Tibial artery (tissue), 4 donors: ENCODE measurements at regions not wholly inside any gene's neighbourhood (a gene's known extent, or its start where the extent isn't known, plus 50 kb on each side); places are given as distances from the start of the nearest gene placed in this dataset.

ENCODE experiments used
- DNase-seq, 2 donors: peaks; one replicate each; pipeline ENCODE4 v3.0.0-alpha.2; 2019
- H3K27ac ChIP-seq, 2 donors: fragments of 200-600 bp; sonication (generic) in 1 of 2; 1 replicate in 1 of 2; 2 replicates in 1 of 2; pipeline ENCODE4 v1.5.1; 2018 to 2019; ENCODE audit warnings: mild to moderate bottlenecking in 1 of 2
- H3K27me3 ChIP-seq, 2 donors: fragments of 200-600 bp; sonication (generic) in 1 of 2; one replicate each; pipeline versions ENCODE4 v1.5.1 to v1.6.0; 2016 to 2019
- H3K36me3 ChIP-seq, 3 donors: fragments of 200-600 bp; sonication (generic) in 2 of 3; one replicate each; pipeline ENCODE4 v1.5.1; 2016 to 2019; ENCODE audit warnings: mild to moderate bottlenecking in 2 of 3
- H3K4me1 ChIP-seq, 4 donors: fragments of 200-600 bp; sonication (generic) in 2 of 4; 1 replicate in 3 of 4; 2 replicates in 1 of 4; pipeline ENCODE4 v1.5.1; 2016 to 2019
- H3K4me3 ChIP-seq, 2 donors: fragments of 200-600 bp; sonication (generic) in 1 of 2; 1 replicate in 1 of 2; 2 replicates in 1 of 2; pipeline ENCODE4 v1.5.1; 2018 to 2019; ENCODE audit warnings: mild to moderate bottlenecking in 2 of 2
- H3K9me3 ChIP-seq, 3 donors: fragments of 200-600 bp; sonication (generic) in 1 of 3; one replicate each; pipeline ENCODE4 v1.5.1; 2016 to 2019
- intact Hi-C: fragments of 100-400 bp; cut with DNase I; formaldehyde crosslinking; loops from one replicate; pipeline ENCODE4 v1.15.0; 2023; ENCODE audit warnings: low total_unique reads
- TF ChIP-seq, protein P1 (sequence below), 2 experiments: fragments of 200-600 bp in 1 of 2; fragments of 450-650 bp in 1 of 2; IDR thresholded peaks; one replicate each; pipeline ENCODE4 v1.5.1; 2017 to 2019; ENCODE audit warnings: antibody characterized with exemption in 2 of 2, mild to moderate bottlenecking in 1 of 2, moderate library complexity in 1 of 2

DNA sequence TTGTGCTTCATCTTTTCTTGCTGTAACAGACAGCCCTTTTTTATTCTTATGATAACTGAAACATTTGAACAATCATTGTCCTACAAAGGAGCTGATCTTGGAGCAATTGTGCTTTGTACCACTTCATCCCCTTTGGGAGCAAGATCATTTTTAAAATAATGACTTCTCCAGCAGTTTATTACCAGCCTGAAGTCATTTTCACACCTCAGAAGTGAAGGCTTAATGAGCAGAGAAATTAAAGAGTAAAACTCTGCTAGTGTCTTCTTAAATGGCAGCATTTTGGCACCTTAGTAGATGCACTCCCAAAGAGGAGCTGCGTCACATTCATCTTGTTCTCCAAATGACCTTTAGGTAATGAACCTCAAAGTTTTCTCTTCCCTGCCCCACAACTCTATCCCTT lies 439.6 kb upstream of the CAMK1G start:
- no peak for DNase-seq
- TF ChIP-seq, protein P1, sequence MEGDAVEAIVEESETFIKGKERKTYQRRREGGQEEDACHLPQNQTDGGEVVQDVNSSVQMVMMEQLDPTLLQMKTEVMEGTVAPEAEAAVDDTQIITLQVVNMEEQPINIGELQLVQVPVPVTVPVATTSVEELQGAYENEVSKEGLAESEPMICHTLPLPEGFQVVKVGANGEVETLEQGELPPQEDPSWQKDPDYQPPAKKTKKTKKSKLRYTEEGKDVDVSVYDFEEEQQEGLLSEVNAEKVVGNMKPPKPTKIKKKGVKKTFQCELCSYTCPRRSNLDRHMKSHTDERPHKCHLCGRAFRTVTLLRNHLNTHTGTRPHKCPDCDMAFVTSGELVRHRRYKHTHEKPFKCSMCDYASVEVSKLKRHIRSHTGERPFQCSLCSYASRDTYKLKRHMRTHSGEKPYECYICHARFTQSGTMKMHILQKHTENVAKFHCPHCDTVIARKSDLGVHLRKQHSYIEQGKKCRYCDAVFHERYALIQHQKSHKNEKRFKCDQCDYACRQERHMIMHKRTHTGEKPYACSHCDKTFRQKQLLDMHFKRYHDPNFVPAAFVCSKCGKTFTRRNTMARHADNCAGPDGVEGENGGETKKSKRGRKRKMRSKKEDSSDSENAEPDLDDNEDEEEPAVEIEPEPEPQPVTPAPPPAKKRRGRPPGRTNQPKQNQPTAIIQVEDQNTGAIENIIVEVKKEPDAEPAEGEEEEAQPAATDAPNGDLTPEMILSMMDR (IDR thresholded peaks at IDR 0.05) = no peak
- H3K27me3 ChIP-seq = no peaks in the 10 kb centered on the region
- H3K4me1 ChIP-seq = no peaks in the 10 kb centered on the region
- no peaks in the 10 kb centered on the region for H3K36me3 ChIP-seq
- no peak overlapping the region for H3K27ac ChIP-seq
- no peak overlapping the region for H3K4me3 ChIP-seq
- intact Hi-C loops = no loop called here
- no peaks in the 10 kb centered on the region for H3K9me3 ChIP-seq

DNA sequence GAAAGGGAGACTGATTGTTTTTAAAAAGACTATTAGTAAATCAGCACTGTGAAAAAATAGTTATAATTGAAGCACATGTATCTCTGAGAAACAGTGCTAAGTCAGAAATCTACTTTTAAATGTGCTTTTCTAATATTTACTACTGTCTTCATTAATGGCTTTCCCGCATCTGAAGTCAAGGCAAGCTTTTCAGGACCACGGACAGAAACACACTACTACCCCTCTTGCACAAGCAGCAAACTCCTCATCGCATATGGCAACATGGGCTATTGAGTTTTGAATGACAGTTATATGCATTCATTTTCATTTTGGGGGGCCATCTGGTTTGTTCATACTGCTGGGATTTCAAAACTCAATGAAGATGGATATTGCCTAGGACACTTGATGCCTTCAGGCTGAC lies 433.4 kb upstream of the CAMK1G start:
- H3K4me1 ChIP-seq = no peaks in the 10 kb centered on the region
- no peaks in the 10 kb centered on the region for H3K27me3 ChIP-seq
- H3K9me3 ChIP-seq = no peaks in the 10 kb centered on the region
- H3K27ac ChIP-seq = no peak overlapping the region
- intact Hi-C loops = no loop called here
- no peaks in the 10 kb centered on the region for H3K36me3 ChIP-seq
- DNase-seq = no peak
- H3K4me3 ChIP-seq = no peak overlapping the region
- TF ChIP-seq, protein P1 (IDR thresholded peaks at IDR 0.05) = no peak

- TF ChIP-seq, protein P1 (IDR thresholded peaks at IDR 0.05) = no peak
- intact Hi-C loops = no loop called here
- H3K27ac ChIP-seq = no peak overlapping the region
- no peaks in the 10 kb centered on the region for H3K9me3 ChIP-seq
- DNase-seq = no peak
- H3K36me3 ChIP-seq = no peaks in the 10 kb centered on the region
- H3K4me3 ChIP-seq = no peak overlapping the region
- H3K4me1 ChIP-seq = no peaks in the 10 kb centered on the region
- no peaks in the 10 kb centered on the region for H3K27me3 ChIP-seq
These were observed 430.1 kb upstream of the CAMK1G start for GRCh38 chr1:209153411-209153810.

DNA sequence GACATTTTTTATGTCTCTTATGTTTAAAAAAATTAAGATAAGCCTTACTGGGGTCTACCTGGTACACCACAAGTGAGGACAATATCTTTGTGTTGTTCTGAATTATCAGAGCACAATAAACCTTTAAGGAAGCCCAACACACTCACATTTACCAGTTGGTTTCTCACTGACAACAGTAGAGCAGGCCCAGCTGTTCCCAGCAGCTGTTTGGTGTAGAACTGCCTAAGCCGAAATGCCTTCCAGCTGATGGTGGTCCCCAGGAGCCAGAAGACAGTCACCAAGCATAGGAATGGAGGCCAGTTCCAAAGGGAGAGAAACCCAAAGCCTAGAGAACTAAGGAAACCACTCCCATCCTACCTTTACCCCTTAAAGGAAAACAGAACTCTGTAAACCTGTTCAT lies 428.6 kb upstream of the CAMK1G start:
- Histone ChIP-seq H3K27ac (no peak overlapping the region), H3K36me3 (no peaks in the 10 kb centered on the region), H3K27me3 (no peaks in the 10 kb centered on the region)

DNA sequence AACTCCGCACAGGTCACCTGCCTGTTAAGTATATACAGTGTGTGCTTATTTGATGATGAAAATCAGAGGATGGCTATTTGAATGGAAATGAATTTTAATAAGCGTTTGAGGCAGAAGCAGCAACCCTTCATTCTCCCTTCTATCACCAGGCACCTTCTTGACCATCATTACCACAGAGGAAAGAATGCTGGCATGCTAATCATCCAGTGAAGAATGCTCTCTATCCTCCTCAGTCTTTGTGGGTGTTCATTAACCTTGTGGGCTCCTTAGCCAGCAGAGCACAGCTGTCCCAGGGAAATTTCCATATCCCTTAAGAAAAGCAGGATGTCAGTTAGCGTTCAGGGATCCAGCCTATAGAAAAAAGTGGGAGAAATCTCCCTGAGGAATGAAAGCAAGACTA lies 428.0 kb upstream of the CAMK1G start:
- Histone ChIP-seq H3K4me1 (no peaks in the 10 kb centered on the region), H3K9me3 (no peaks in the 10 kb centered on the region), H3K27me3 (no peaks in the 10 kb centered on the region), H3K27ac (no peak overlapping the region), H3K36me3 (no peaks in the 10 kb centered on the region), H3K4me3 (no peak overlapping the region)
- DNase-seq = no peak
- intact Hi-C loops = no loop called here
- TF ChIP-seq, protein P1 (IDR thresholded peaks at IDR 0.05) = no peak

More for the DNA sequence above, 428.6 kb upstream of the CAMK1G start:
- DNase-seq = no peak
- no peaks in the 10 kb centered on the region for H3K9me3 ChIP-seq
- no peak overlapping the region for H3K4me3 ChIP-seq
- TF ChIP-seq, protein P1 (IDR thresholded peaks at IDR 0.05) = no peak
- no peaks in the 10 kb centered on the region for H3K4me1 ChIP-seq
- intact Hi-C loops = no loop called here

GRCh38 chr1:209156991-209157390 lies 426.5 kb upstream of the CAMK1G start:
- Histone ChIP-seq H3K27me3 (no peaks in the 10 kb centered on the region), H3K4me3 (no peak overlapping the region), H3K27ac (no peak overlapping the region), H3K9me3 (no peaks in the 10 kb centered on the region), H3K36me3 (no peaks in the 10 kb centered on the region), H3K4me1 (no peaks in the 10 kb centered on the region)
- DNase-seq = no peak
- TF ChIP-seq, protein P1 (IDR thresholded peaks at IDR 0.05) = no peak
- intact Hi-C loops = no loop called here
